NCI-H82 treated with DMSO at 0.1 percent for 48 hours (cell line): ENCODE measurements at regions not wholly inside any gene's neighbourhood (a gene's known extent, or its start where the extent isn't known, plus 50 kb on each side); places are given as distances from the start of the nearest gene placed in this dataset.
A peak's percentile ranks its signal among the peaks of the same experiment; 100 is the strongest.

Experiments
- DNase-seq: peaks from one replicate; lab custom pipeline; 2025; ENCODE audit not compliant: unreplicated experiment; lab: John Stamatoyannopoulos, UW

DNA sequence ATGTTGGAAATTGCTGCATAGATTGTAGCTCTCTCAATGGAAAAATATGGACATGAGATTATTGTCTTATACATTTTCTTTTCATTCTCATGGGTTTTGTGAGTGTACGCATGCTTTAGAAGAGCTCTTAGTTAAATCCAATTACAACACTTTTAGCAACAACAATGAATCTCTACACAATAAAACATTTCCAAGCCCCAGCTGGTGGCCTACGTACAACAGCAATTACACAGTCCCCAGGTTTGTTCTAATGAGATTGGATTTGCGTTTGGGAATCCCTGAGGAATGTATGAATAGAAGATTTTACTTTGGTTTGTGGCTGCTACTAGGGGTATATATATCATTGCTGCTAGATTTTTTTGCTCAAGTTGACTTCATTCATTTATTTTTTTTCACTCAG lies 98.6 kb downstream of the FHDC1 start:
- peak; percentile 76 for DNase-seq

DNA sequence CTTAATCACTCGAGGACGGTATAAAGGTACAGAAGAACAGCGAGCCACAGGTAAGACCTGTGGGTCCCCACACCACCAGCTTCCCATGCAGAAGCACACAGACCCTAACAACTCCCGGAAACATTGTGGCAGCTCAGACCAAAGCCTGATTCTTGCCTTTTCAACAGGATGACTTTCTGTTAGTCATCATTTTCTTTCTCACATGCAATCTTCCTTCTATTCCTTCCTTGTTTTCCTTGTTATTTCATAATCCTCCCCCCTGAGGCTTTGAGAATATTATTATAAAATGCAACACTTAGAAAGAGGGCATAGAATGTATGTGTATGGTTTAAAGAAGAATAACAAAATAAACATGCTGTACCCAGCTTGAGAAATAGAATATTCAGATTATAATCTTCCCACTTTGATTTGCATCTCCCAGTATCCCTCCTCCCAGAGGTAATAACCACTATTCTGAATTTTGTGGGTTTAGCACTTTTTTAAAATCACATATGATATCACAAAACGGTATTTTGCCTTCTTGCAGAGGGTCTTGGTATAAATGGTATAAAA lies 100.9 kb downstream of the FHDC1 start:
- no peak for DNase-seq

DNA sequence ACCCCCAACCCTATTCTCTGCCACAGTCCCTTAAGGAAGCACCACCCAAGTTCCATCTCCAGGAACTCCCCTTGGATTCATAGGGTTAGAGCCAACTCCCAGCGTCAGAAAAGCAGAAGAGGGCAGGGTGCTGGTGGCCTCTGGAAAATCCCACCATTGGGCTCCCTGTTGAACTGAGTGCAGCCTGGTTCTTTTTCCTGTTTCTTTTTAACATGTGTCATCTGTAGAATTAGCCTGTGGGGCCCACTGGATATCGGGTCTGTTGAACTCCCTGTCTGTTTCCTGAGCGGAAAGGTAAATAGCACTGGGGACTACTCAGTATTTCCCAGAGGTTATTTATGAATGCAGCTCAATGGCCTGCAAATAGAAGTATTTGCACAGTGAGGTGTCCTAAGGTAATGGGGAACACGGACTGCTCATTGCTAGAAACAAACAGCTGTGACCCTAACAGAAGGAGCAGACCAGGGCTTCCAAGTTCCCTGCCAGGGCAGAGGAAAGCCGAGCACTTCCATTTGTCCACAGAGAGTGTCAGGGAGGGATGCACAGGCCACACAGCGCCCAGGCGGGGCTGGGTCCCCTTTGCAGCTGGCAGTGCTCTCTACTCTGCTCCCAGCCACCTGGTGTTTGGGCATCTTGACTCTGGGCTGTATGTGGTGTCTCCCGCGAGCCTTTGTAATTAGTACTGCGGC lies 102.6 kb downstream of the FHDC1 start:
- DNase-seq, result no peak

DNA sequence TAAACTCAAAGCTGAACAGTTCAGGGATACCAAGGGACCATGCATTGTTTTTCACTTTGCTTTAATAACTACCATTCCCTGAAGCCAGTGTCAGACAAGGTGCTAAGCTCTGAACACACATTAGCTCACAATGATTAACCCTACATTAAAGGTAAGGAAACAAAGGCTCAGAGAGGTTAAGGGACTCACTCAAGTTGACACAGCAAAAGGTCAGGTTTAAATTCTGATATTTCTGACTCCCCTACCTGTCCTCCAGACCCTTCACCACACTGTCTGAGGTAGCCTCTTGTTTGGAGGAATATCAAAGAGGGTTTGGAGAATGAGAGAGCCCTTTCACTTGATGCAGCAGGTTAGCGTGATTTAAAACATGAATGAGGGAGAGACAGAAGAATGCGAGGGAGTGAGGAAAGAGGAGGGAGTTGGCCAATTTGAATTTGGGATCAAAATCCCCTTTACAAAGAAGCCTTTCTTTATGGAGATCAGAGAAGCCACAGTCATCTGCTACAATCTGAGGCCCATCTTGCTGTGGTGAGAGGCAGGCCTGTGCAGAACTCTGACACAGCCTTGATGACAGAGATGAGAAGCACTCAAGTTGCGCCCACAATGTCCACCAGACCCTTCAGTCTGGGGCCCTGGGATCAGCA lies 103.5 kb downstream of the FHDC1 start:
- DNase-seq, result no peak

DNA sequence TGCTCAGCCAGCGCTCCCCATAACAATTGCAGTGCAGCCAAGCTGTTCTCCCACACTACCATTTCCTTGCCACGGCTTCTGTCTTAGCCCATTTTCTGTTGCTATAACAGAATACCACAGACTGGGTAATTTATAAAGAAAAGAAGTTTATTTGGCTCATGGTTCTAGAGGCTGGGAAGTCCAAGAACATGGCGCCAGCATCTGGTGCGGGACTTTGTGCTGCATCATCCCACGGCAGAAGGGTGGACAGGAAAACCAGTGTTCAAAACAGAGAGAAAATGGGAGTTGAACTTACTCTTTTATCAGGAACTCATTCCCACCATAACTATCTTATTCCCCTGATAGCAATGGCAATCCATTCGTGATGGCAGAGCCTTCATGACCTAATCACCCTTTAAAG lies 104.6 kb downstream of the FHDC1 start:
- DNase-seq, result no peak

DNA sequence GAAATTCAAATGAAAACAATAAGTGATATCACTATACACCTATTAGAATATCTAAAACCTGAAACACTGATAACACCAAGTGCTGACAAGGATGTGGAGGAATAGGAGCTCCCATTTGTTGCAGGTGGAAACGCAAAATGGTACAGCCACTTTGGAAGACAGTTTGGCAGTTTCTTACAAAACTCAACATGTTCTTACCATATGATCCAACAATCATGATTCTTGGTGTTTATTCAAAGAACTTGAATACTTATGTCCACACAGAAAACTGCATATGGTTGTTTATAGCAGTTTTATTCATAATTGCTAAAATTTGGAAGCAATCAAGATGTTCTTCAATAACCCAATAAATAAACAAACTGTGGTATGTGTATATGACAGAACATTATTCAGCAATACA lies 107.9 kb downstream of the FHDC1 start:
- DNase-seq, result no peak

DNA sequence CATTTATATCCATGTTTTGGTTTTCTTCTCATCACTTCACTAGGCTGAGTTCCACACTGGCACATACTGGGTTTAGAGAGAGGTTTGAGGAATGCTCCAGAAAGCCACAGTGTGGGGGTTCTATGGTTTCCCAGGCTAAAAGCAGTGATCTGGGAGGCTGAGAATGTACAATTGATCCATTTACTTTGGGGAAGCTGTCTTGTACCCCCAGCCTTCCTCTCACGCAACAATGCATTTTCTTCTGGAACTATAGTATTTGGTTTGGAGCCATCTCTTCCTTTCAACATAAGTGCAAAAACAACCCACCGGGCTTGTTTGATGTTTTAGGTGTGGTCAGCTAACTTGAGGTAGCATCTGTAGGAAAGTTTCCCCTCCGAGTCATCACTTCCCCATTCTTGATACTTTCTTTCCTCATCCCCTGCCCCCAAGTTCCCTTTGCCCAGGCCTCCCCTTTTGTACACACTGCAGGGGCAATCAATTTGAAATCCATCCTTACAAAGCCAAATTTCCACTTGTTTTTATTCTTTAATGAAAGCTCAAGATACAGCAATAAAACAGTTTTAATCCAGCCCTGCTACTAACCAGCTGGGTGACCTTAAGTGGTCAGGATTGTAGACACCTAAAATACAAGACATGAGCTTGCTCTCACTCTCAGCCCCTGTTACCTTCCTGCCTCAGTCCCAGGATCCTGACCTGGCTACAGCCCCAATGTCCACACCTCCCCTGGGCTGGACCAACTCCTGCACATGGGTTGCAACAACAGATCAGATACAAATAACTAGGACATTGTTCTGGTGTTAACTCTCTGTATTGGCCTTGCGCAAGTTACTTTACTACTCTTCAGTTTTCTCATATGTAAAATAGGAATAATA lies 109.2 kb downstream of the FHDC1 start:
- no peak for DNase-seq

DNA sequence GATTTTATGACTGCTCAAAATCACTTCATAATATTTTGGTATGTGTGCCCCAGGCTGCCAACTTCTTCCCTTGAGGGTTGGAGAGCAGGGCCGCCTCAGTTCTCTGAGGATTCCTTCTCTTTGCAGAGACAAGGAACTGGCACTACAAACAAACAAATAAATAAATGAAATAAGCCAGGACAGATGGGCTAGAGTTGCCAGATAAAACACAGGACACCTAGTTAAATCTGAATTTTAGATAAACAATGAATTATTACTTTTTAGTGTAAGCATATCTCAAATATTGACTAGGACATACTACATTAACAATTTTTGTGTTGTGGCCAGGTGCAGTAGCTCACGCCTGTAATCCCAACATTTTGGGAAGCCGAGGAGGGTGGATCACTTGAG lies 122.5 kb downstream of the FHDC1 start:
- no peak for DNase-seq

DNA sequence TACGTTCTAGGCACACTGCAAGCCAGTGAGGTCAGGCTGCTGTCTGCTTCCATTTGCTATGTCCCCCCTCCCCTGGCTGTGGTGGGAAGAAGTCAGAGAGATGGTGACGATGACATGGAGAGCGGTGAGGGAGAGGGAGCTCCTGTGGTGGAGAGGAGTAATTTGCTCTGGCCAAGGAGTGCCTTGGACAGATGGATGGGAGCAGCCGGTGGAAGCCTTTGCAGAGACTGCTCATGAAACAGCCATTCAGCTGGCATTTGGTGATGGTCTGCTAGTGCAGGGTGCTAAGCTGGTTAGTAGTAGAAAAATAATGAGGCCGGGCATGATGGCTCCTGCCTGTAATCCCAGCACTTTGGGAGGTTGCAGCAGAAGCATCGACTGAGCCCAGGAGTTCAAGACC lies 124.1 kb downstream of the FHDC1 start:
- DNase-seq, result no peak

DNA sequence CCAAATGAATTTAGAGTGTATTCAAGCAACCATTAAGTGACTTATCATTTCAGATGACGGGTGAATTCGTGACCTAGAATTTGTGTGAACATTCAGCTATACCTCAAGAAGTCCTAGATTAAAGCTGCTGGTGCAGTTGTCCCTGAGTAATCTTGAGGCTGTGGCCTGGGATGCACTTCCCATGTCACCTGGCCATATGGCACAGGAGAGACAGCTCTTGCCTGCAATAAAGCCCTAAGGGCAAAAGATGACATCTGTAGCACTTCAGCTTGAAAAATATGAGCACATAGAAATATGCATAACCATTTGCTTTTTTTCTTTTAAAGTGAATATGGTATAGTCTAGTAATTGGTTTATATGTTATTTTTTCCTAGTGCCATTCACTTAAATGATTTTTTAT lies 125.8 kb downstream of the FHDC1 start:
- DNase-seq, result peak; percentile 6

DNA sequence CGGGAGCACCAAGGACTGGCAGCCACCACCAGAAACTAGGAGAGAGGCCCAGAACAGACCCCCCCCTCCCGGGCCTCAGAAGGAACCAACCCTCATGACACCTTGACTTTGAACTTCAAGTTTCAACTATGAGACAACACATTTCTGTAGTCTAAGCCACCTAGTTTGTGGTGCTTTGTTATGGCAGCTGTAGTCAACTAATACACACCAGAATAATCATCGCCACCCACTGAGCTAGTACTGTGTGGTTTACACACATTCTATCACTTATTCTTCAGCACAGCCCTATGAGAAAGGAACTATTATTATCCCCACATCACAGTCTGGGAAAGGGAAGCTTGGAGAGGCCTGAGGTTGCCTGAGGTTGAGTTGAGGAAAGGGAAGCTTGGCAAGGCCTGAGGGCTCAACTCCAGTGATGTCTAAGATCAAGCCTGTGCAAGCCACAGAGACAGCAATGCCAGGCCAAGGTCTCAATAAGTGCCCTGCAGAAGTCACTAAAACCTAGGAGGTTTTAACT lies 126.6 kb downstream of the FHDC1 start:
- no peak for DNase-seq

DNA sequence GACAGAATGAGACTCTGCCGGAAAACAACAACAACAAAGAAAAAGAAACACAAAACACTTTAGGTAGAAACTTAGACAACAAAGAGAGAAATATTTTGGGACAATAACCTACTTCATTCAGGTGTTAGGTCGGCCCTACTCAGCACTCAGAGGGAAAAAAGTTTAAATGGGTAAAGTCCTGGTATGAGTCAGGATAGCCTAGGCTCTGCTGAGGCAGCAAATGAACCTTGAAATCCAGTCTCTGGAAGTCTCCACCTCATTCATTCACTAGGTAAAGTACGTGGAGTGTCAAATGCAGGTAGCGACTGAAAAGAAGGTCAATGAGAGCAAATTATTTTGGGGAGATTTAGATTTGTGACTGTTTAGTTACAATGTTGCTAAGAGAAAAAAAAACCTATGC lies 127.4 kb downstream of the FHDC1 start:
- DNase-seq, result no peak

DNA sequence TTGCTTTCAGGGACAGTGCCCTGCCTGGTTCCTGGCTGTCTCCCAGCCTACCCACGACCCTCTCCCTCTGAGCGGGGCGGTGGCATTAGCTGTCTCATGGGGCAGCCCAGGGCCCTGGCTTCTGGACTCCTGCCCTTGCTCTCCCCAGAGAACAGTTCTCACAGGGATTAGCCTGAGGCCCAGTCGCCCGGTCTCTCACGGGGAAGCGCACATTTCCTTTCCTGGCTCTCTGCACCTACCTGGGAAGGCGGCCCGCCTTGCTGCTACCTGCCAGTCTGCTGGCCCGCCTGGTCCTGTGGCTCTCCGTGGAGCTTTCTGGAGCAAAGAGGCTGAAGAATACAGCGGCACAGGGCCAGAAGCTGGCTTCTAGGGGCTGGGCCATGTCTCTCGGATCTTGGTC lies 128.4 kb downstream of the FHDC1 start:
- no peak for DNase-seq

DNA sequence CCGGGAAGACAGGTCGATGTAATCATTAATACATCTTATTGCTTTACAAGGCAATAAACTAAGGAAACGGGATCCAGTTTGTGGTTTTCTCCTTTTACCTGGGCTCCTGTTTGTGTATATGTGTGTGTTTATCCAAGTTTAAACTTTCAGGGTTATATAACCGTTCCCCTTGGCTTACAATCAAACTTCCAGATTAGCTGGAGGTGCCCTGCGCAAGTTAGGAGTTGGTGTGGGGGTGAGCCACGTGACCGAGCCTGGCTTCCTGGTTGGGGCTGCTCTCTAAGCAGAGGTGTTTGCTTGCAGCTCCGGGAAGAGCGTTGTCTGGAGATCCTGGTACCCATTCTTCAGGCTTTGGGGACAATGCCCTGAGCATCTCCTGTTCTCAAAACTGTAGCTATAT lies 129.2 kb downstream of the FHDC1 start:
- DNase-seq, result no peak

DNA sequence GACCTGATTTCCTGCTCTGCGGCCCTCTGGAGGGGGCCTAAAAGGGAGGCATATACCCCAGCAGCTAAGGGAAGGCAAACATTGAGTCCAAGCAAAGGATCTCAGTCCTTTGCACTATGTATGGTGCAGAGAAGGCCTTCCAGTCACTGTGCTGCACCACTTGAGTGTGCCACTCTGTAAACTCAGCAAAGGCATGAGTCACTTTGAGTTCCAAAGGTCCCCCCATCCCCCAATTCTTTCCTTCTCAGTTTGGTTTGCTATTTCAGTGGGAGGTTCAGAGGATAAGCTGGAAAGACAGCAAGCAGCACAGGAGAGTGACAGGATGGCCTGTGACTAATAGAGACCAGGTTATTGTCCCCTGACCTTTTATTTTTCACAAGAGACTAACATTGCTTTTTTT lies 131.3 kb downstream of the FHDC1 start:
- DNase-seq, result no peak

DNA sequence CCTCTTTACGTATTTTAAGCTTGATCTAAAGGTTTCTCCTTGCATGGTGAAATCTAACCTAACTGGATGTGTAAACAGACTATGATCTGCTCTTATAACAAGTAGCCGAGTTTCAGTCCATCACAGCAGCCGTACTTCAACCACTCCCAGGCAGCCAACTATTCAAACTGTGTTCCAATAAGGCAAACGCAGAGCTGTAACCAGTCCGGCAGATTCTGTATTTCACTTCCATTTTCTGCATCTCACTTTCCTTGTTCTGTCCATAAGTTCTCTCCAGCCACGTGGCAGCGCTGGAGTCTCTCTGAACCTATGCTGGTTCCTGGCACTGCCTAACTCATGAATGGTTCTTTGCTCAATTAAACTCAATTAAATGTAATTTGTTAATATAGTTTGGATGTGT lies 132.6 kb downstream of the FHDC1 start:
- no peak for DNase-seq

DNA sequence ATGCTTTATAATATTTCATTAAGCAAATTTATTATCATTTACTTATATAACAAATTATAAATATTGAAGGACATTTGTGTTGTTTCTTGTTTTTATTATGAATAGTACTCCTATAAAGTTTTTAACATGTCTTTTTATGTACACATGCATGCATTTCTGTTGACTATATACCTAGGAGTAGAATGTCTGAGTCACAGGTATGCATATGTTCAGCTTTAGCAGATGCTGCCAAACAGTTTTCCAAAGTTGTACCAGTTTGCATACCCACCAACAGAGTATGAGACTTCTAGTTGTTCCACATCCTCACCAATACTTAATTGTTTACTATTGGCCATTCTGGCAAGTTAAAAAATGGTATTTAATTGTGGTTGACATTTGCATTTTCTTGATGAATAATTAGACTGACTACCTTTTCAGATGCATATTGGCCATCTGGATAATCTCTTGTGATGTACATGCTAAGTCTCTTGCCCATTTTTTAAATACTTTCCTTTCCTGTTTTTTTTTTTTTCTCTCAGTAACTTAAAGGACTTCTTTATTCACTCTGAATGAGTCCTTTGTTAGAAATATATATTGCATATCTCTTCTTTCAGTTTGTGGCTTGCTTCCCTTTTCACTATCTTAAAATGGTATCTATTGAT lies 132.2 kb upstream of the TRIM2 start:
- no peak for DNase-seq

DNA sequence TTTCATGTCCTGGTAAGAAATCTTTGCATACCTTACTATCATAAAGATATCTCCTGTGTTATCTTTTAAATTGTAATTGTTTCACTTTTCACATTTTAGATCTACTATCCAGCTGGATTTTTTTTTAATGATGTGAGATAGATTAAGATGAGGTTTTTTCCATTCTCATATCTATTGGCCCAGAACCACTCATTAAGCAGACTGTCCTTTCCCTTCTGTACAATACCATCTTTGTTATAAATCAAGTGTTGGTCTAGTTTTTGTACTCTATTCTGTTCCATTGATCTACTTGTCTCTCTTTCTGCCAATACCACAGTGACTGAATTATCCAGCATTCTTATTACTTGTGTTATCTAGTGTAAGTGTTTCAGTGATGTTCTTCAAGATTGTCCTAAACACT lies 131.6 kb upstream of the TRIM2 start:
- no peak for DNase-seq

DNA sequence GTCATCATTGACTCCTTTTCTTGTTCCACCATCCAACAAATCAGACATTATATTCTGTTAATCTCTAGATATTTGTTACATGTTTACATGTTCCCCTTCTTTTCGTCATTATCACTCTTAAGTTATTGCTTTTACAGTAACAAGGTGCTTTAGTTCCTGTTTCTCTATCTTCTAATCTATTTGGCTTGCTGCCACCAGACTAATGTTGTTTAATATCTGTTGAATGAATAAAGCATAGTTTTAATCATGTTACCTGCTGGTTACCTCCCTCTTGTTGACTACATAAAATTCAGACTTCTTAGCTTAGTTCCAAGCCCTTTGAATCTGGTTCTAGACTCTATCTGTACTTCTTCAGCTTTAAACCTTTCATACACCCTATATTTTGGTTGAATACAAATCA lies 129.8 kb upstream of the TRIM2 start:
- DNase-seq, result no peak

DNA sequence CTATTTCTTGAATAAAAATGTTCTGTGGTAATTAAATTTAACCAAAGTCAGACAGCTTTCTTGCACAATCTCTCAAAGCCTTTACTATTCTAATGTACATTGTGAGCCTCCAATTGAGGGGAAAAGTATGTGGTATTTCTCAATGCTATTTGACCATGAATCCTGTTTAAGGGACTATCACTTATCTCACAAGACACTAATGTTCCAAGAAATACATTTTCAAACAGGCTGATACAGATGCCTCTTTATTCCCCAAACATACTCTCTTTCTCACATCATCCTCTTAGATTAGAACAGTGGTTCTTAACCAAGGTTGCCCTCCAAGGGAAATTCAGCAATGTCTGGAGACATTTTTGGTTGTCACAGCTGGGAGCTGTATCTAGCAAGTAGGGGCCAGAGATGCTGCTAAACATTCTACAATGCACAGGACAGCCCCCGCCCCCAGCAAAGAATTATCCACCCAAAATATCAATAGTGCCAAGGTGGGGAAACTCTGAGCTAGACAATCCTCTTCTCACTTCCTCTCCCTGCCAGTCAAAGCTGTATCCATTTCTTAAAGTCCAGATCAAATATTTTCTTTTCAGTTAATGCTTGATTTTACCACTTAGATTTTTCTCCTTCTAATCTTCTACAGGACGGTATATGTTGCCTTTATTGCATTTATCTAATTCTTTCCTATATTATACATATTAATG lies 129.2 kb upstream of the TRIM2 start:
- no peak for DNase-seq
